Keratinocyte (primary cell): ENCODE measurements at regions not wholly inside any gene's neighbourhood (a gene's known extent, or its start where the extent isn't known, plus 50 kb on each side); places are given as distances from the start of the nearest gene placed in this dataset.

Experiments
- DNase-seq: peaks from one replicate; pipeline ENCODE4 v3.0.0-alpha.2; 2011; ENCODE audit warnings: low read depth, missing footprints, low spot score
- FAIRE-seq: peaks from 2 replicates; lab custom pipeline; 2011; peaks lifted over from hg19 to GRCh38; lab: Jason Lieb, UNC
- H2AFZ ChIP-seq: 2 replicates; pipeline ENCODE4 v1.6.0; 2012; ENCODE audit warnings: low read length, control low read depth, inconsistent platforms; ENCODE audit not compliant: control insufficient read depth
- H3K27ac ChIP-seq: 2 replicates; pipeline ENCODE4 v1.5.1; 2011; ENCODE audit warnings: low read length; ENCODE audit not compliant: control insufficient read depth, insufficient read depth
- H3K27me3 ChIP-seq: 3 replicates; pipeline ENCODE4 v1.6.0; 2011; ENCODE audit warnings: low read length; ENCODE audit not compliant: control insufficient read depth, insufficient read depth; ENCODE audit errors: extremely low read depth
- H3K36me3 ChIP-seq, 2 experiments: 2 replicates in 1 of 2; 3 replicates in 1 of 2; pipeline ENCODE4 v1.5.1; 2011; ENCODE audit warnings: low read length in 2 of 2, mild to moderate bottlenecking in 1 of 2; ENCODE audit not compliant: control insufficient read depth in 2 of 2, insufficient read depth in 2 of 2; ENCODE audit errors: extremely low read depth in 1 of 2
- H3K4me1 ChIP-seq: 3 replicates; pipeline ENCODE4 v1.5.1; 2011; ENCODE audit warnings: low read length; ENCODE audit not compliant: control insufficient read depth, insufficient read depth; ENCODE audit errors: extremely low read depth
- H3K4me2 ChIP-seq: 3 replicates; pipeline ENCODE4 v1.6.0; 2011; ENCODE audit warnings: low read depth, low read length; ENCODE audit not compliant: control insufficient read depth, insufficient read depth; ENCODE audit errors: extremely low read depth
- H3K4me3 ChIP-seq, 3 experiments: fragments of 200-600 bp in 1 of 3; sonication (generic) in 1 of 3; 2 replicates in 2 of 3; 3 replicates in 1 of 3; pipeline ENCODE4 v1.5.1; 2011 to 2016; ENCODE audit warnings: low read length in 3 of 3, mild to moderate bottlenecking in 3 of 3, control low read depth in 2 of 3, inconsistent platforms in 1 of 3, low read depth in 1 of 3, mixed read lengths in 1 of 3, mixed run types in 1 of 3, moderate library complexity in 1 of 3; ENCODE audit not compliant: control insufficient read depth in 2 of 3, insufficient read depth in 2 of 3; ENCODE audit errors: extremely low read depth in 1 of 3
- H3K79me2 ChIP-seq: 2 replicates; pipeline ENCODE4 v1.6.0; 2012; ENCODE audit warnings: low read length; ENCODE audit not compliant: control insufficient read depth, insufficient read depth
- H3K9ac ChIP-seq: 3 replicates; pipeline ENCODE4 v1.6.0; 2011; ENCODE audit warnings: low read length; ENCODE audit not compliant: control insufficient read depth, insufficient read depth; ENCODE audit errors: extremely low read depth
- H3K9me1 ChIP-seq: 3 replicates; pipeline ENCODE4 v1.6.0; 2011; ENCODE audit warnings: low read length; ENCODE audit not compliant: control insufficient read depth, insufficient read depth; ENCODE audit errors: extremely low read depth
- H3K9me3 ChIP-seq: 2 replicates; pipeline ENCODE4 v1.5.1; 2012; ENCODE audit warnings: low read depth, low read length; ENCODE audit not compliant: control insufficient read depth
- H4K20me1 ChIP-seq: 3 replicates; pipeline ENCODE4 v1.6.0; 2011; ENCODE audit warnings: low read length; ENCODE audit not compliant: control insufficient read depth, insufficient read depth; ENCODE audit errors: extremely low read depth
- EZH2 ChIP-seq: IDR thresholded peaks from one replicate; pipeline ENCODE4 v1.6.1; 2012; ENCODE audit warnings: inconsistent platforms, mild to moderate bottlenecking, low read length, moderate library complexity
- dilution Hi-C: fragments of 300-500 bp; cut with MboI; formaldehyde crosslinking; loops from one replicate; pipeline ENCODE4 v1.7.0; 2020; ENCODE audit warnings: low sequenced_read_pairs; ENCODE audit not compliant: extremely low pct_ligation_motif_present
- TF ChIP-seq, protein P1 (sequence below), 3 experiments: IDR thresholded peaks in 1 of 3; conservative IDR thresholded peaks in 1 of 3; optimal IDR thresholded peaks in 1 of 3; 2 replicates in 2 of 3; 3 replicates in 1 of 3; pipeline versions ENCODE3 to v1.5.1; 2011; ENCODE audit warnings: low read length in 3 of 3, mild to moderate bottlenecking in 3 of 3, moderate library complexity in 2 of 3, control low read depth in 1 of 3, inconsistent platforms in 1 of 3; ENCODE audit not compliant: insufficient read depth in 2 of 3; ENCODE audit errors: extremely low read depth in 1 of 3

DNA sequence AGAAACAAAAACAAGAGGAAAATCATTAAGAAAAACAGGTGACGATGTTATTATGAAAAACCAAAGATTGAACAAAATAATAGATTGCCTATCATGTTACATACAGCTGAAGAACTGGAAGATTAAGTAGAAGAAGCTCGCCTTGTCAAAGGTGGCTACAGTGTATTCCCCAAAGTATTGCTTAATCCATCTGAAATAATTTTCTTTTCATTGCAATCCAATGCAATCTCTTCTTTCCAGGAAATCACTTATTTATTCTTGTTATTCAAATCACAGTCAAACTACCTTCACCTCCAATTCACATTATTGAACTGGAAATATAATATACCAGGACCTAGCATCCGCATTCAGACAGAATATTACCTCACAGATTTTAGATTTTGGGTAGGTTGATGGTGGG lies 235.9 kb downstream of the AHR start:
- no peak for FAIRE-seq

DNA sequence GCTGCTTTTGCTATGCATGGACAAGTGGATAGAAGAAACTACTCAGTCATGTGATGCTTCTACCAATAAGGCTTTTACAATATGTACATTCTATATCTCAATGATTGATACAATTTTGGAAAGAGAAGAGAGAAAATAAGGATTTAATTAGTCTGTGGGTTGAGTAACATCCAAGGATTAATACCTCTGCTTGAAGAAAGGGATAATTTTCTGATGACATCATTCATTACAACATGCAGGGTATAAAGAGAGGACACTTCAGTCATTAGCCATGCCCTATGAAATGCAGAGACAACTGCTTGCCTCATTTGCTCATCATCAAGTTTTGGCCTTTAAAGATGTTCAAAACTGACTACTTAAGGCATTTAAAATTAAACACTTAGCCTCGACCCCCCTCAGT lies 237.3 kb downstream of the AHR start:
- Histone ChIP-seq H3K9me3 (no peaks in the 10 kb centered on the region), H3K4me1 (peaks cover 14% of the 10 kb centered on the region), H2AFZ (no peak overlapping the region), H3K9ac (no peak overlapping the region), H3K4me2 (no peak overlapping the region), H3K36me3 (no peaks in the 10 kb centered on the region), H4K20me1 (no peaks in the 10 kb centered on the region), H3K9me1 (no peaks in the 10 kb centered on the region), H3K27ac (no peak overlapping the region), H3K27me3 (no peaks in the 10 kb centered on the region), H3K4me3 (no peak overlapping the region), H3K79me2 (no peaks in the 10 kb centered on the region)
- DNase-seq: no peak
- FAIRE-seq: peak; percentile 32
- dilution Hi-C loops: no loop called here
- TF ChIP-seq, protein P1, sequence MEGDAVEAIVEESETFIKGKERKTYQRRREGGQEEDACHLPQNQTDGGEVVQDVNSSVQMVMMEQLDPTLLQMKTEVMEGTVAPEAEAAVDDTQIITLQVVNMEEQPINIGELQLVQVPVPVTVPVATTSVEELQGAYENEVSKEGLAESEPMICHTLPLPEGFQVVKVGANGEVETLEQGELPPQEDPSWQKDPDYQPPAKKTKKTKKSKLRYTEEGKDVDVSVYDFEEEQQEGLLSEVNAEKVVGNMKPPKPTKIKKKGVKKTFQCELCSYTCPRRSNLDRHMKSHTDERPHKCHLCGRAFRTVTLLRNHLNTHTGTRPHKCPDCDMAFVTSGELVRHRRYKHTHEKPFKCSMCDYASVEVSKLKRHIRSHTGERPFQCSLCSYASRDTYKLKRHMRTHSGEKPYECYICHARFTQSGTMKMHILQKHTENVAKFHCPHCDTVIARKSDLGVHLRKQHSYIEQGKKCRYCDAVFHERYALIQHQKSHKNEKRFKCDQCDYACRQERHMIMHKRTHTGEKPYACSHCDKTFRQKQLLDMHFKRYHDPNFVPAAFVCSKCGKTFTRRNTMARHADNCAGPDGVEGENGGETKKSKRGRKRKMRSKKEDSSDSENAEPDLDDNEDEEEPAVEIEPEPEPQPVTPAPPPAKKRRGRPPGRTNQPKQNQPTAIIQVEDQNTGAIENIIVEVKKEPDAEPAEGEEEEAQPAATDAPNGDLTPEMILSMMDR (optimal IDR thresholded peaks at IDR 0.05 in 1 of 3, IDR thresholded peaks at IDR 0.05 in 1 of 3, conservative IDR thresholded peaks at IDR 0.05 in 1 of 3; ENCODE audit: extremely low read depth in 1 of 3, insufficient read depth in 2 of 3, low read length in 3 of 3): no peak
- TF ChIP-seq EZH2: no peak

More for the DNA sequence above, 235.9 kb downstream of the AHR start:
- Histone ChIP-seq H3K9ac (no peak overlapping the region), H3K9me3 (no peaks in the 10 kb centered on the region), H3K27ac (no peak overlapping the region), H2AFZ (no peak overlapping the region), H3K4me1 (peaks cover 14% of the 10 kb centered on the region), H3K36me3 (no peaks in the 10 kb centered on the region), H3K4me2 (no peak overlapping the region), H3K4me3 (no peak overlapping the region), H3K79me2 (no peaks in the 10 kb centered on the region), H3K9me1 (no peaks in the 10 kb centered on the region), H3K27me3 (no peaks in the 10 kb centered on the region), H4K20me1 (no peaks in the 10 kb centered on the region)
- TF ChIP-seq, protein P1 (optimal IDR thresholded peaks at IDR 0.05 in 1 of 3, IDR thresholded peaks at IDR 0.05 in 1 of 3, conservative IDR thresholded peaks at IDR 0.05 in 1 of 3; ENCODE audit: extremely low read depth in 1 of 3, insufficient read depth in 2 of 3, low read length in 3 of 3): no peak
- no peak for TF ChIP-seq EZH2
- DNase-seq: no peak
- dilution Hi-C loops: no loop called here
